ES-I3 (cell line): ENCODE measurements at regions not wholly inside any gene's neighbourhood (a gene's known extent, or its start where the extent isn't known, plus 50 kb on each side); places are given as distances from the start of the nearest gene placed in this dataset.
"Not testable (repeated sequence)": the region's sequence is repeated elsewhere in the genome, so short reads cannot be mapped to it uniquely, and the experiment has no call there.

ENCODE experiments used
- H3K36me3 ChIP-seq: 2 replicates; pipeline ENCODE4 v1.6.1; 2013; ENCODE audit warnings: mild to moderate bottlenecking, low read length, control low read depth, moderate library complexity; ENCODE audit not compliant: insufficient read depth
- H3K4me1 ChIP-seq: 2 replicates; pipeline ENCODE4 v1.6.1; 2013; ENCODE audit warnings: mild to moderate bottlenecking, control low read depth, low read length; ENCODE audit not compliant: insufficient read depth
- H3K9ac ChIP-seq: 2 replicates; pipeline ENCODE4 v1.6.1; 2013; ENCODE audit warnings: low read depth, mild to moderate bottlenecking, low read length, moderate library complexity
- H3K9me3 ChIP-seq: 2 replicates; pipeline ENCODE4 v1.6.1; 2013; ENCODE audit warnings: mild to moderate bottlenecking, low read length, moderate library complexity; ENCODE audit not compliant: control insufficient read depth, insufficient read depth

DNA sequence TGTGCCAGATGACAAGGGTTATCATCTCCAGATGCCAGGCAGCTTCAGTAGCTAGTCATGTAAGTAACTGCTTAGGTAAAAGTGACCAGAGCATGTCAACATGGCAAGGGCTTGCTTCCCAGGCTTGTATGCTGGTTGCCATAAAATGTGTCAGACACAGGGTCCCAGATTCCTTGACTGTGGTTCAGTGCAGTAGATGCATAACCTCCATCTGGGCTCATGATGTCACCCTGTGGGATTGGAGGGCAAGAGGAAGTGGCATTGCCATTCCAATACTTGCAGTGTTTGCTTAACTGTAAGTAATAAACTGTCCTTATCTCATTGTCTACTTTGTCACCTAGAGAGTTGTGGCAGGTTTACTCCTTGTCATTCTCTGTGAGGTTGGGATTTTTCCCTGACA lies 226.8 kb downstream of the PCDH17 start:
- Histone ChIP-seq H3K36me3 (no peaks in the 10 kb centered on the region), H3K9ac (no peak overlapping the region), H3K4me1 (peaks cover 9% of the 10 kb centered on the region; the same call in 1 of the 2 replicates), H3K9me3 (no peaks in the 10 kb centered on the region)

GRCh38 chr13:57862879-57863278 lies 231.3 kb downstream of the PCDH17 start:
- Histone ChIP-seq H3K4me1 (peaks cover 9% of the 10 kb centered on the region; the same call in 1 of the 2 replicates), H3K9me3 (peaks cover 6% of the 10 kb centered on the region)

GRCh38 chr13:57865600-57866294 lies 234.2 kb downstream of the PCDH17 start:
- H3K36me3 ChIP-seq = no peaks in the 10 kb centered on the region
- H3K9me3 ChIP-seq = peaks cover 6% of the 10 kb centered on the region
- no peaks in the 10 kb centered on the region for H3K4me1 ChIP-seq
- H3K9ac ChIP-seq = no peak overlapping the region

More at GRCh38 chr13:57862879-57863278, 231.3 kb downstream of the PCDH17 start:
- H3K36me3 ChIP-seq = no peaks in the 10 kb centered on the region
- H3K9ac ChIP-seq = no peak overlapping the region

GRCh38 chr13:57874530-57874929 lies 243.0 kb downstream of the PCDH17 start:
- no peaks in the 10 kb centered on the region for H3K9me3 ChIP-seq
- H3K4me1 ChIP-seq = no peaks in the 10 kb centered on the region; the same call in 1 of the 2 replicates
- H3K9ac ChIP-seq = no peak overlapping the region
- H3K36me3 ChIP-seq = no peaks in the 10 kb centered on the region

DNA sequence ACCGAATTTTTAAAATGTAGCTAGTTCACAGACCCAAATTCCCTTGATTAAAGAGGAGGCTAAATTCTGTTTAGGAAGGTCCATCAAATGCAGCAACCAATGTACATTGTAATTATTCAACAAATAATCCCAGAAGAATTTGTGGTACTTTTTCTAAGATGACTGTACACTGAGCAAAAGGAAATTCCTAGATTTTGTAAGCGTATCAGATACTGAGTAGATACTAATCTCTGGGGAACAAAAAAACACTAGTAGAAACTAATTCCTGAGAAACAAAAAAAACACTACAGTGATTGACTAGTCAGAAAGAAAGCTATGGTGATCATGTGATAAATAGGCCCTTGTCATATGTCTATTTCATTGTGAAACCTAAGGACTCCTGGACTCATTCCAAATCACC lies 246.1 kb downstream of the PCDH17 start:
- no peaks in the 10 kb centered on the region; the same call in 1 of the 2 replicates for H3K4me1 ChIP-seq
- no peak overlapping the region for H3K9ac ChIP-seq
- H3K9me3 ChIP-seq = no peaks in the 10 kb centered on the region
- no peaks in the 10 kb centered on the region for H3K36me3 ChIP-seq

- no peaks in the 10 kb centered on the region for H3K36me3 ChIP-seq
- no peaks in the 10 kb centered on the region; the same call in 1 of the 2 replicates for H3K4me1 ChIP-seq
- no peak overlapping the region for H3K9ac ChIP-seq
- no peaks in the 10 kb centered on the region for H3K9me3 ChIP-seq
Measured at GRCh38 chr13:57878291-57878690, 246.7 kb downstream of the PCDH17 start.

GRCh38 chr13:57897225-57897624 lies 265.7 kb downstream of the PCDH17 start:
- Histone ChIP-seq H3K36me3 (no peaks in the 10 kb centered on the region), H3K9me3 (no peaks in the 10 kb centered on the region), H3K4me1 (no peaks in the 10 kb centered on the region; the same call in 1 of the 2 replicates), H3K9ac (no peak overlapping the region)

DNA sequence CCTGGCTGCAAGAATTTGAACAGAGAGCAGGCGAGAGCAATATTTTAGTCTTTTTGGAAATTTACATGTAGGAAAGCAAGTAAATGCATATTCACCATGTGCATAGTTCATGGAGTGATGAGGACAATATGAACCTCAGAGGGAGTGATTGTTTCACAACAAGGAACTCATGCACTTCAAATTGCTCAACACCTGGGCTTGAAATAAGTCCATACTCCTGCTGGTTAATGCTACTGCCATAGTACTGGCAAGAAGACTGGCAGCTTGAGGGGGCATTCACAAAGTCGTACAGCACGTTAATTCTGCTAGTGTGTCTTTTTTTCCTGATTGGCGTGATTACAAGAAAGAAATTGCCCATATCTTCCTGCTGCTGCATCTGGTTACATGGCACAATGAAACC lies 267.6 kb downstream of the PCDH17 start:
- Histone ChIP-seq H3K36me3 (no peaks in the 10 kb centered on the region), H3K9me3 (no peaks in the 10 kb centered on the region), H3K9ac (no peak overlapping the region), H3K4me1 (no peaks in the 10 kb centered on the region; the same call in 1 of the 2 replicates)

GRCh38 chr13:57909833-57910232 lies 278.3 kb downstream of the PCDH17 start:
- H3K4me1 ChIP-seq, H3K9me3 ChIP-seq, H3K36me3 ChIP-seq, H3K9ac ChIP-seq: not testable (repeated sequence)

GRCh38 chr13:57918086-57918485 lies 286.5 kb downstream of the PCDH17 start:
- no peak overlapping the region for H3K9ac ChIP-seq
- H3K36me3 ChIP-seq = no peaks in the 10 kb centered on the region
- H3K9me3 ChIP-seq = no peaks in the 10 kb centered on the region
- H3K4me1 ChIP-seq = no peaks in the 10 kb centered on the region

DNA sequence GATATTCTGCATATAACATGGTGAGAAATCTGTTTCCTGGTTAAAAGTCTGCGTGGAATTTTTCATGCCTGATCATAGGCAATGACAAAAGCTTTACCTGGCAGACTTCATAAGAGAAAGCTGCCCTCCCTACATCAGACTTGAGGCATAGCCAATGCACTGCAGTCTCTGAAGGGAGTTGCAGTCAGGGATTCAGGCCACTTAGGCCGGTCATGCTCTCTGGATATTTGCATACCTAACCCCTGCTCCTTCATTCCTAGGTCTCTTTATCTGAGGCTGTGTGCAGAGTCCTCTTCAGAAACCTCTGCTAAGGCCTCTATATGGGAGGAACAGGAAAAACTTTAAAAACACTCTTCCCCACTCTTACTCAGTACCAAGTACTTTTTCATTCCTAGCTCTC lies 287.4 kb downstream of the PCDH17 start:
- H3K4me1 ChIP-seq = no peaks in the 10 kb centered on the region
- no peaks in the 10 kb centered on the region for H3K9me3 ChIP-seq
- H3K36me3 ChIP-seq = no peaks in the 10 kb centered on the region
- H3K9ac ChIP-seq = no peak overlapping the region

DNA sequence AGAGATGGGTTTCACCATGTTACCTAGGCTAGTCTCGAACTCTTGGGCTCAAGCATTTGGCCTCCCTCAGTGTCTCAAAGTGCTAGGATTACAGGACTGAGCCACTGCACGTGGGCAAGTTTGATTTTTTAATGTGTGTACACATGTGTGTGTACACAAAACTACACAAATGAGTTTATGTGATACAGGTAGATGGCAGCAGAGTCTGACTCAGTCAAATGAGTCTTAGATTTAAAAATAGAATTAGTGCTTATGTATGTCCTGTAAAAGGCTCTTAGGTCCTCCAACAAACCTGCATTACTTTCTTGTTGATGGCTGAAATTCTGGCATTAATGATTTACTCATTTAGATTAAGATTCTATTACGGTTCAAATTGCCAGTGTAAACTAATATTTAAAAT lies 293.7 kb downstream of the PCDH17 start:
- Histone ChIP-seq H3K36me3 (no peaks in the 10 kb centered on the region), H3K4me1 (no peaks in the 10 kb centered on the region), H3K9me3 (no peaks in the 10 kb centered on the region), H3K9ac (no peak overlapping the region)

GRCh38 chr13:57925751-57926150 lies 294.2 kb downstream of the PCDH17 start:
- Histone ChIP-seq H3K4me1 (no peaks in the 10 kb centered on the region), H3K36me3 (no peaks in the 10 kb centered on the region), H3K9me3 (no peaks in the 10 kb centered on the region), H3K9ac (no peak overlapping the region)

- H3K36me3 ChIP-seq = no peaks in the 10 kb centered on the region
- H3K9me3 ChIP-seq = no peaks in the 10 kb centered on the region
- no peaks in the 10 kb centered on the region for H3K4me1 ChIP-seq
- no peak overlapping the region for H3K9ac ChIP-seq
Measured at GRCh38 chr13:57932061-57932460, 300.5 kb downstream of the PCDH17 start.

DNA sequence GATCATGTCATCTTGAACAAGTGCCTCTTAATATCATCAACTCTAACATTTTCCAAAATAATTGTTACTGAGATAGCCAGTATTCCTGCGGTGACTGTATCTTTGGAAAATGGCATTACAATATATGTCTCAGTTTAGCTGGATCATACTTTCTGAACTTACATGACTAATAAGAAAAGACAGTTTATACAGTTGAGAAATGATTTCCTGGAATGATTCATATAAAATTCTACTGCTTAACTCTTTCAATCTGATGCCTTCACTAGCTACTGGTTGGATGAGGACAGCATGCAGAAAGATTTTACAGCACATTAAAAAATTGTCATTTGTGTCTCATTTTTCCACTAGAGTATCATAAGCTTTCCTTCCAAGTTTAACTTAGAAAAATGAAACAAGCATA lies 302.1 kb downstream of the PCDH17 start:
- Histone ChIP-seq H3K4me1 (no peaks in the 10 kb centered on the region), H3K9ac (no peak overlapping the region), H3K36me3 (no peaks in the 10 kb centered on the region), H3K9me3 (no peaks in the 10 kb centered on the region)
